GM19351 (cell line): ENCODE measurements at regions not wholly inside any gene's neighbourhood (a gene's known extent, or its start where the extent isn't known, plus 50 kb on each side); places are given as distances from the start of the nearest gene placed in this dataset.
"Not testable (repeated sequence)": the region's sequence is repeated elsewhere in the genome, so short reads cannot be mapped to it uniquely, and the experiment has no call there.

ENCODE experiments used
- ATAC-seq: cut with Tn5 transposase; IDR thresholded peaks from one replicate; pipeline ENCODE4 v1.9.1; 2021; ENCODE audit warnings: mild to moderate bottlenecking, moderate library complexity; ENCODE audit not compliant: unreplicated experiment

GRCh38 chr20:12702312-12702711, 306.5 kb upstream of the SPTLC3 start:
- ATAC-seq: no peak

GRCh38 chr20:12715371-12715770, 293.4 kb upstream of the SPTLC3 start:
- no peak for ATAC-seq

GRCh38 chr20:12715991-12716680, 292.6 kb upstream of the SPTLC3 start:
- no peak for ATAC-seq

GRCh38 chr20:12717061-12717460, 291.7 kb upstream of the SPTLC3 start:
- ATAC-seq: no peak

GRCh38 chr20:12718619-12719018, 290.2 kb upstream of the SPTLC3 start:
- no peak for ATAC-seq

- ATAC-seq: no peak
These were observed 287.1 kb upstream of the SPTLC3 start for GRCh38 chr20:12721636-12722035.

- no peak for ATAC-seq
These were observed 286.7 kb upstream of the SPTLC3 start for GRCh38 chr20:12722091-12722490.

GRCh38 chr20:12723811-12724210, 285.0 kb upstream of the SPTLC3 start:
- no peak for ATAC-seq

- no peak for ATAC-seq
These were observed 280.0 kb upstream of the SPTLC3 start for GRCh38 chr20:12728782-12729181.

GRCh38 chr20:12729326-12729725, 279.4 kb upstream of the SPTLC3 start:
- ATAC-seq: no peak

- no peak for ATAC-seq
These were observed 275.0 kb upstream of the SPTLC3 start for GRCh38 chr20:12733811-12734210.

GRCh38 chr20:12737497-12737896, 271.3 kb upstream of the SPTLC3 start:
- no peak for ATAC-seq

GRCh38 chr20:12737900-12738299, 270.9 kb upstream of the SPTLC3 start:
- no peak for ATAC-seq

- ATAC-seq: no peak
These were observed 268.1 kb upstream of the SPTLC3 start for GRCh38 chr20:12740647-12741046.

GRCh38 chr20:12744037-12744436, 264.7 kb upstream of the SPTLC3 start:
- ATAC-seq: no peak

- no peak for ATAC-seq
These were observed 260.3 kb upstream of the SPTLC3 start for GRCh38 chr20:12748359-12748994.

- ATAC-seq: no peak
These were observed 258.6 kb upstream of the SPTLC3 start for GRCh38 chr20:12750221-12750620.

GRCh38 chr20:12752900-12753693, 255.7 kb upstream of the SPTLC3 start:
- ATAC-seq: not testable (repeated sequence)

GRCh38 chr20:12753742-12754141, 255.0 kb upstream of the SPTLC3 start:
- not testable (repeated sequence) for ATAC-seq

GRCh38 chr20:12759493-12759892, 249.3 kb upstream of the SPTLC3 start:
- ATAC-seq: not testable (repeated sequence)

GRCh38 chr20:12762725-12763124, 246.0 kb upstream of the SPTLC3 start:
- no peak for ATAC-seq

- no peak for ATAC-seq
These were observed 245.4 kb upstream of the SPTLC3 start for GRCh38 chr20:12763406-12763805.
